ENCODE measurements at regions not wholly inside any gene's neighbourhood (a gene's known extent, or its start where the extent isn't known, plus 50 kb on each side); places are given as distances from the start of the nearest gene placed in this dataset.

DNA sequence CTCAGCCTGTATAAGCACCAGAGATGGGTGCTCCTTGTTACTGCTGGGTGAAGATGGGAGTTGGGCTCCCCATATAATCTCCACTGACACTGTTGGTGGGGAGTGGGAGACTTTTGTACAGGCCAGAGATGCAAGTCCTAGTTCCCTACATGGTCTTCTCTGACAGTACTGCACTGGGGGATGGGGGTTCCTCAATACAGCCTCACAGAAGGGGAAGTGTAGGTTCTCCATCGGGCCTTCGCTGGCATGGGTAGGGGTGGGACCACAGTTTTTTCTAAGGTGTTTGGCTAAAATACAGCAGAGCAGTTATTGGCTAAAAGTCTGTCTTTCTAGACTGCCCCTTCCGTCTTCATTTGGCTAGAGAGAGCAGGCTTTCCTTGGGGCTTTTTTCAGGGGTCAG, 167.2 kb upstream of the SERP2 start:
- no peak for TF ChIP-seq GATA2 (IDR thresholded peaks at IDR 0.05; ENCODE audit: low read depth, low read length)
- TF ChIP-seq GATA3 (IDR thresholded peaks at IDR 0.05; ENCODE audit: low read depth, low read length) = no peak

DNA sequence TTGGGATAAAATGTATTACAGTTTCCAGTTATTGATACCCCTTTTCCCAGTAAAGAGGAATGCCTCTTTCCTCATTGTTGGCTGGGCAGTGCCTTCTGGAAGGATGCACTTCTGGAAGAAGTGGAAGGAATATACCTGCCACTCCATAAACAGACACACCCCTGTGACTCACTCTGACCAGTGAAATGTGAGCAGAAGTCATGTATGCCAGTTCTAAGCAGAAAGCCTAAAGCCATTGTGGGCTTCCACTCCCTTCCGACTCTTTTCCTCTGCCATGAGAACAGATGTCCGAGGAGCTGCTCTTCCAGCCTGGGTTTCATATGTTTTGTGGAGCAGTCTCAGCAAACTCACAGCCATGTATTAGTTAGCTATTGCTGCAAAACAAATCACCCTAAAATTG, 166.1 kb upstream of the SERP2 start:
- no peak for TF ChIP-seq GATA2 (IDR thresholded peaks at IDR 0.05; ENCODE audit: low read depth, low read length)
- TF ChIP-seq GATA3 (IDR thresholded peaks at IDR 0.05; ENCODE audit: low read depth, low read length) = no peak

DNA sequence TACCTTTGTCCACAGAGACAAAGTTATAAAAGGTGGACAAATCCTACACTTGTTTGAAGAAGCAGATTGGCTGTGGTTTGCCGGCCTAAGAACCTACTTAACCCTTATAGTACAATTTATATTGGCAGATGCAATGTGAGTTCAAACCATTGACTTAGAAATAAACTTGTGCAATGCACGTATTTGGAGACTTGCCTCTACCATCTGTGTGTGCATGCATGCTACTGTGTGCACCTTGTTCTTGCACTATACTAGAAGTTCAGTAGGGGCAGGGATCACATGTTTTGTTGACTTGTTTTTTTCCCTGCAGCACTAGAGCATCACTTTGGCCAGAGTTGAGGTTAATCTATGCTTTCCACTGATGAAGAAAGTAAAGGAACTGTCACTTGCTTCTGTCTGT, 163.1 kb upstream of the SERP2 start:
- TF ChIP-seq GATA2 (IDR thresholded peaks at IDR 0.05; ENCODE audit: low read depth, low read length) (no peak), GATA3 (IDR thresholded peaks at IDR 0.05; ENCODE audit: low read depth, low read length) (no peak)

DNA sequence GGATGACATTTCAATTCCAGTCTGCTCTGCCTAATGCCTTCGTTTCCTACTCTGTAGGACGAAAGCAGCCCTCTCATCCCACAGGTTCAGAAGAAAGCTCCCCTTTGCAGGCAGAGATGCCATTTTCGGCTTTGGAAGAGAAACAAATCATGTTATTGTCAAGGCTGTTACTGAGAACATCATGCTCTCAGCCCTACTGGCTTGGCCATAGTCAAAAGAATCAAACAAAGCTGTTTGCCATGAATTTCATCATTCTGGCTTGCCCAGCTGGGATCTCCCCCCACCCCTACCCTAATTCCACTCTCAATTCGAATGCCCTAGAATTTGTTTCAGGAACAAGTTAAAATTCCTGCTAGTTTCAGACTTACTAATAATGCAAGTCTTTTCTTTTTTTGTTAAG, 162.3 kb upstream of the SERP2 start:
- TF ChIP-seq GATA2 (IDR thresholded peaks at IDR 0.05; ENCODE audit: low read depth, low read length) (no peak), GATA3 (IDR thresholded peaks at IDR 0.05; ENCODE audit: low read depth, low read length) (no peak)

DNA sequence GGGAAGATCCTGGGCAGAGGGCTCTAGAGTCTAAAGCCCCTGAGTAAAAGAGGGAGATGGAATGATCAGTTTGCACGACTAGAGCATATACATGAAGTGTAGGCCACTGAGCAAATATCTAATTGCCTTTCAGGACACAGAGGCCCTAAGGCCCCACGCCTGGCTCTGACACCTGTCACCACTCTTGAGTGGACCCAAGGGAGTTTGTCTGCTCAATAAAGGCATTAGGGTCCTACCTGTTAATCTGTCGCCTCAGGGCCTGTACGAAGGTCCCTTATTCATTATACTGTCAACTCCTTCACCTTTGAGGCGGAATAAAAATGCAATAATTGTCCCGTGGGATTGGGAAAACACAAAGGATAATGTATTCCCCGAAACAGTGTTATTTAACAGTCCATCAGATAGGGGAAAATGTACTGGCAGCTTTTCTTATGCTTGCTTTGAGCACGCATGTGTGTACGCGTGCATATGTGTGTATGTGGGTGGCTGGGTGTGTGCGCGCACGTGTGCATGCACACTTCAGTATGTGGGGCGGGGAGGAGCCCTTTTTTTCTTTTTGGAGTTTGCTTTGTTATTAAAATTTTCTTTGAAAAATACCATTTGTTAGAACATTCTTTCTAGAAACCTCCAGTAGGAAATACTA, 161.8 kb upstream of the SERP2 start:
- TF ChIP-seq GATA2 (IDR thresholded peaks at IDR 0.05; ENCODE audit: low read depth, low read length) (no peak), GATA3 (IDR thresholded peaks at IDR 0.05; ENCODE audit: low read depth, low read length) (no peak)

DNA sequence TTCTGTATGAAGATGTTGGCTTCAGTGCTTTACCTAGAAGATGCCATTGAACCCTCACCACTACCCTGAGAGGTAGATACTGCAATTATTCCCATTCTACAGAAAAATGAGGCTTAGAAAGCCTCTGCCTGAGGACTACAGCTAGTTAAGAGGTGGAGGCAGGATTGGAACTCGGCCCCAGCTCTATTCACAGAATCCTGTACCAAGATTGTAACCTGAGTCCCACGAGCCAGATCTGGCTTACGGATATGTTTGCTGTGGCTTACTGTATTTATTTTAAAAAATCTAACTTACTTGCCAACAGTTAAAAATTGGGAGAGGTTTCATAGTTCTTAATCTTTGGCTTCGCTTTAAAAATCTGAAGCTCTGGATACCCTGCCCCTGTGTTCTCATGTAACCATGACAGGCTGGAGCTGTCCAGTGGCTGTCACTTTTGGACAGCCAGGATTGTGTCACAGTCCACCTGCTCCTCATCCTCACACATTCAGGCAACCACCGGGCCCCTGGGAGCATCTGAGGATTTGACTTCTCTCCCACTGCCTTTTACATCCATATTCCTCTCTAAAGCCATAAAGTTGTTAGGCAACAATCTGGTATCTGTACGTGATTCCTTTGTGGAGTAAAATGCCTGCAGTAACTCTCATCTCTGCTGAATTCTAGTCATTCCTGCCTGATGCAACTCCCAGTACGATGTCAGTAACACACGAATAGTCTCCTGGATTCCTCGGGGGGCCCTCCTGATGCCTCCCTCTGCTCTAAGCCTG, 160.8 kb upstream of the SERP2 start:
- TF ChIP-seq GATA3 (IDR thresholded peaks at IDR 0.05; ENCODE audit: low read depth, low read length) (no peak), GATA2 (IDR thresholded peaks at IDR 0.05; ENCODE audit: low read depth, low read length) (no peak)

DNA sequence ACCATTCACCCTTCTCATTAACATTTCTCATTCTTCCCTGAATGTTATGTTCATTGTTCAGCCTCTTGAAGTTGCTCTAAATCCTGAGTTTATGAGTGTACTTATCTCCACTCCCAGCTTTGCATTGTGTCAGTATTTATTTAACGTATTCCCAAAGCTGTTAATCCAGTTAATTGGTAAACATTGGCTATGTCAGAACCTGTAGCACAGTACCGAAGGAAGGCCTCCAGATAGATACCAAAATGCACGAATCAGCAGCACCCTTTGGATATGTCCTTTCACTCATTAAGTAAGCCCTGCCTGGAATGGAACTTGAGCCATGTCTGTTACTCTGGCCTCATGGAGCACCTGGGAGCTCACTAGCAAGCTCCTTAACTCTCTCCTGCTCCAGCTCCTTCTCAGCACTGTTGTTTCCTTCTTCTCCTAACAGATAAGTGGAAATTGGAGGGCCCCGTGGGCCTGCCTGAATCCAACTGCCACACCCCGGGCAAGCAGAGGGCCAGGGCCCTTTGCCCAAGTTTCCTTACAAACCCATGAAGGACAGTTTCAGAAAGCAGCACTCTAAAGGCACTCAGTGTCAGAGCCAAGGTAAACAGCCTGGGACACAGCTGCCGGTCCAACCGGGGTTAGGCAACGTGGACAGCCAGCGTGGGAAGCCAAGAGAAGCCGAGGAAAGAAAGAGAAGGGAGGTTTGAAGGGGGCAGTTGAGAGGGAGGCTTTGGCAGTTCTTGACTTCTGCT, 155.0 kb upstream of the SERP2 start:
- TF ChIP-seq GATA2 (IDR thresholded peaks at IDR 0.05; ENCODE audit: low read depth, low read length) (no peak), GATA3 (IDR thresholded peaks at IDR 0.05; ENCODE audit: low read depth, low read length) (no peak)

DNA sequence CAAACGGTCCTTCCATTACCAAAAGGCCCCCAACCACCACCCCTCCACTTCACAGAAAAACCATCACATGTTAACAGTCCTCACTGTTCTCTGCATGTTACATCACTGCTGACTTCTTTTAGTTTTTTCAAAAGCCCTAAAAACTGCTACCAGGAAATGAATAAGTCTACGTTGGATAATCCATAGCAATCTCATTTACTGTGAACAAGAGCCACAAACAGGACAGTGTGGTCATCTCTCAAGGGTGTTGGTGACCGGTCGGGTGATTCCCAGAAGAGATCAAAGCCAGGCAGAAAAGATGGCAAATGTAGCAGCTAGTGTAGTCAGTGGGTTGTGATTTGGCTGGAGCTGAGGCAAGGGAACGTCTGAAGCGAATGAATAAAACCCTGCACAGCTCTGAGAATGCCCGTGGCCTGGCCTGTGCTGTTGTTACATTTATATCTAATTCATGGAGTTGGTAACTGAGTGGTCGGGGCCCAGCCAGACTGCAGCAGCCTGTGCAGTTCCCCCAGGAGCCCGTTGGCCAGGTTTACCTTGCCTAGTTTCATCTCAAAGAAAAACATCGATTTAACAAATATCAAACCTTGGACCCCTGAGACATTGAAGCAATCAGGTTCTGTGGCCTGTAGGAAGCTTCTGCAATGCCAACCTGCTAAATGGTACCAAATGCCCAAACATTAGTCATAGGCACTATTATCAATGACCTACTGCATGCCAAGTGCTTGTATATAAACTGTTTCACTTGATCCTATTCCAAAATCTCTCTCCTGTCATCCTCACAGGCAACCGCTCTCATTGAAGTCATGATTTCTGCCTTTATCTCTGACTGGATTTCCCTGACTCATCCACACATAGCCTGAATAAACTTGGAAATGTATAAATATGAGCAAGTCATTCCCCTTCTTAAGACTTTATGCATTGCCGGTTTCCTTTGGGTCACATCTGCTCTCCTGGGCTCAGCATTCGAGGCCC, 153.8 kb upstream of the SERP2 start:
- no peak for TF ChIP-seq GATA2 (IDR thresholded peaks at IDR 0.05; ENCODE audit: low read depth, low read length)
- no peak for TF ChIP-seq GATA3 (IDR thresholded peaks at IDR 0.05; ENCODE audit: low read depth, low read length)

DNA sequence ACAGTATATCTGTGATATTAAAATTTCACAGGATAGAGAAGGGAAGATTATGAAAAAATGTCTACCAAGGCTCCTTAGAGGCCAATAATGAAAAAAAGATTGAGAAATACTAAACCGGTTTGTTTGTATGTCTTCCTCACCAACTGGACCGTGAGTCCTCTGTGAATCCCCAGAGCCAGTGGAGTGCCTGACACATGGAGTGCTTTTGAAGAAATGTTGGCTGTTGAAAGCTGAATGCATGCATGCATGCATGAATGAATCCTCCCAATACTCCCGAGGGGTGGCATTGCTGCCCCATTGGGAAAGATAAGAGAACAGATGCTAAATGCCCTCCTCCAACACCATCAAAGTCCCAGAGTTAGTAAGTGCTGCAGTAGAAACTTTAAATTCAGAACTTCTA, 152.7 kb upstream of the SERP2 start:
- TF ChIP-seq GATA3 (IDR thresholded peaks at IDR 0.05; ENCODE audit: low read depth, low read length) = no peak
- no peak for TF ChIP-seq GATA2 (IDR thresholded peaks at IDR 0.05; ENCODE audit: low read depth, low read length)

DNA sequence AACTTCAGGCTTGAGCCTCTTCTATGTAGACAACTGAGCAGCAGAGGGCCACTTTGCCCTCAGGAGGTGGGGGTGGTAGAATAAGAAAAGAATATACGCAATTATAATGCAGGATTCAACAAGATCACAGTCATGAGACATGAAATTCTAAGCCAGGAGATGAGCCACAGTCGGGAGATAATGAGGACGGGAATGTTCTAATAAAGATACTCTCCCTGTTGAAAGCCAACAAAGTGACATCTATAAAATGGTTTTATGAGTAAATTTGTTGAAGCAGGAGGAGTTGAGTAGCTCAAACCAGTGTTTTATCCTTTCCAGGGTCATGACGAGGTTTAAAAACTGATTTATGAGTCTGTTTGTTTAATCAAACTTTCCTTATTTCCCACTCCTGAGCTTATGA, 152.0 kb upstream of the SERP2 start:
- TF ChIP-seq GATA3 (IDR thresholded peaks at IDR 0.05; ENCODE audit: low read depth, low read length) = no peak
- no peak for TF ChIP-seq GATA2 (IDR thresholded peaks at IDR 0.05; ENCODE audit: low read depth, low read length)

DNA sequence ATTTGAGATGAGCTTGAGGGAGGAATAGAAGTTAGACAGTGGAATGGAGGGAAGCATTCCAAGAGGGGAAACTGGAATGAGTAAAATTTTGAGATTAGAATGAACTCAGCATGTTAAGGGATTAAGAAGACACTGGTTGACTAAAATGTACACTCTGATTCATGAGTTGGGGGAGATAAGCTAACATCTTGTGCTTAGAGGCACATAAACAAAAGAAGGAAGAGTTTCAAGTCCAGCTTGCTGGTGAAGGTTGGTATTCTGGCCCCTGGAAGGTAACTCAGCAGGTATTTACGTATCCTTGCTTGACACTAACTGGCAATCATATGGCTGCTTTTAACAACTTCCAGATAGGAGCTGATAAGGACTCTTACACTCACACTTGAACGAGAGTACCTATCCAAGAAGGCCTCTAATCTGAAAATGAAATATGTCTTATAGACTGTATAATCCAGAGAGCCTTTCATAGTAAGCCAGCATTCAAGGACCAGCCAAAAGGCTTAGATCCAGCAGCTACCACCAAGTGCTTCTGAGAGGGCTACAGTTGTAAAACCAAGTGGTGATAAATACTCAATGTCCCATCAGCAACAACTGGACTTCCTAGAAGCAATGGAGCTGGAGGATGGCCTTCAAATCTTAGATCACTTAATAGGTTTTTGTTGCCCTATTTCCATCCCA, 149.7 kb upstream of the SERP2 start:
- TF ChIP-seq GATA3 (IDR thresholded peaks at IDR 0.05; ENCODE audit: low read depth, low read length) (no peak), GATA2 (IDR thresholded peaks at IDR 0.05; ENCODE audit: low read depth, low read length) (no peak)

DNA sequence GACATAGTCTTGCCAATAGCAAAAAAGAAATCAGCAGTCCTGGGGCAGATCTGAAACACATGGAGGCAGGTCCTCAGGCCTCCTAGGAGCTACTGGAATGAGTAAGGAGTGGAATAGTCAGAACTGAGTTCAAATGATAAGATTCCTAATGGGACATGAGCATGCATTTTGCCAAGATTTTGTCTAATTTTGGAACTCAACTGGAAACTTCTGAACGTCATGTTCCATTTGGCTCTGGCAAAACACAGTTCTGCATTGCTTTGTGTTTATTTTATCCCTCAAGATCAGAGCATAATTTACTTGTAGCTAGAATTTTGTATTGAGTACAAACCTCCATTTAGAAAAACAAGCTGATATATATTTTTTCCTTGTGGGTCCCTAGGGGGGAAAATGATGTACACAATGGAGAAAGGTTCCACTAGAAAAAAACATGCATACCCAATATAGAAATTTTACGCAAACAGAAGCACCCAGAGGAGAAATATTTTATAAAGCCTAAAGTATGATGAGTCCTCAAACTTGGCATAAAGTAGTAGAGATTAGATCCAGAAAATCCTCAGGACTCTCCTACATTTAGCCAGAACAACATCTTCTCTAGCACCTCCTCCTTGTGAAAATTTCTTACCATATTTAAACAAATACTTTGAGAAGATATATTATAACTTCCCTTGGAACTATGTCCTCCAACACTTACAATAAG, 149.0 kb upstream of the SERP2 start:
- no peak for TF ChIP-seq GATA2 (IDR thresholded peaks at IDR 0.05; ENCODE audit: low read depth, low read length)
- TF ChIP-seq GATA3 (IDR thresholded peaks at IDR 0.05; ENCODE audit: low read depth, low read length) = no peak
